Right lobe of liver (tissue), 4 donors: ENCODE measurements at regions not wholly inside any gene's neighbourhood (a gene's known extent, or its start where the extent isn't known, plus 50 kb on each side); places are given as distances from the start of the nearest gene placed in this dataset.

Experiments
- CTCF ChIP-seq, 4 donors: fragments of 200-600 bp in 3 of 4; fragments of 450-650 bp in 1 of 4; IDR thresholded peaks; one replicate each; pipeline versions ENCODE4 v1.5.1 to v1.8.0; 2016 to 2022; ENCODE audit warnings: antibody characterized with exemption in 4 of 4, mild to moderate bottlenecking in 2 of 4
- POLR2A ChIP-seq: fragments of 450-650 bp; IDR thresholded peaks from one replicate; pipeline ENCODE4 v1.6.1; 2017; ENCODE audit warnings: antibody characterized with exemption, mild to moderate bottlenecking
- donor health status: DM: no; HTN: no; CAD: no.
- donor health status: DM: no; HTN: no; CAD: no.
- donor health status: DM: no; HTN: yes; CAD: no.

GRCh38 chr7:53877688-53878087 lies 664.5 kb upstream of the VSTM2A start:
- TF ChIP-seq CTCF (IDR thresholded peaks at IDR 0.05): no peak
- no peak for TF ChIP-seq POLR2A
